H1 (cell line): ENCODE measurements at regions not wholly inside any gene's neighbourhood (a gene's known extent, or its start where the extent isn't known, plus 50 kb on each side); places are given as distances from the start of the nearest gene placed in this dataset.

Experiments
- CTCF ChIA-PET: fragments of 300-600 bp; sonication (Branson Sonifier 250); formaldehyde crosslinking; loops from one replicate; lab custom pipeline; 2021; ENCODE audit not compliant: partially characterized antibody; lab: Charles Lee
- POLR2A ChIA-PET: fragments of 300-600 bp; sonication (Branson Sonifier 250); formaldehyde crosslinking; loops from one replicate; lab custom pipeline; 2021; ENCODE audit warnings: inconsistent platforms; ENCODE audit not compliant: partially characterized antibody; lab: Charles Lee
- DNase-seq, 2 experiments: peaks; one replicate each; pipeline versions ENCODE4 v3.0.0 to v3.0.0-alpha.2; 2010 to 2022; ENCODE audit warnings: low spot score in 2 of 2, low read depth in 1 of 2, mixed read lengths in 1 of 2
- FAIRE-seq: peaks from 2 replicates; lab custom pipeline; 2011; peaks lifted over from hg19 to GRCh38; lab: Jason Lieb, UNC
- H2AFZ ChIP-seq: 2 replicates; pipeline ENCODE4 v1.8.1; 2012; ENCODE audit warnings: low read length, inconsistent platforms
- H2AK5ac ChIP-seq: 2 replicates; pipeline ENCODE4 v1.6.1; 2013; ENCODE audit warnings: low read depth, low read length
- H2BK120ac ChIP-seq: replicated peaks from 2 replicates; pipeline ENCODE3; 2013; ENCODE audit warnings: low read depth, low read length, inconsistent platforms
- H2BK12ac ChIP-seq: 2 replicates; pipeline ENCODE4 v1.6.1; 2013; ENCODE audit warnings: low read depth, low read length
- H2BK15ac ChIP-seq: 2 replicates; pipeline ENCODE4 v1.6.1; 2013; ENCODE audit warnings: low read length
- H2BK20ac ChIP-seq: 2 replicates; pipeline ENCODE4 v1.6.1; 2013; ENCODE audit warnings: low read length
- H2BK5ac ChIP-seq: 2 replicates; pipeline ENCODE4 v1.6.1; 2013; ENCODE audit warnings: low read depth, low read length
- H3K14ac ChIP-seq: 2 replicates; pipeline ENCODE4 v1.6.1; 2013; ENCODE audit warnings: inconsistent platforms; ENCODE audit not compliant: insufficient read length
- H3K18ac ChIP-seq: 2 replicates; pipeline ENCODE4 v1.6.1; 2013; ENCODE audit warnings: low read length; ENCODE audit errors: extremely low read depth
- H3K23ac ChIP-seq: 2 replicates; pipeline ENCODE4 v1.6.1; 2013; ENCODE audit warnings: inconsistent platforms; ENCODE audit not compliant: insufficient read length
- H3K23me2 ChIP-seq: 2 replicates; pipeline ENCODE4 v1.6.1; 2013; ENCODE audit warnings: low read depth, low read length
- H3K27ac ChIP-seq: 2 replicates; pipeline ENCODE4 v1.6.1; 2011; ENCODE audit warnings: low read depth, low read length, inconsistent platforms
- H3K27me3 ChIP-seq, 4 experiments: replicated peaks in 1 of 4; 1 replicate in 1 of 4; 2 replicates in 3 of 4; pipeline versions ENCODE4 v1.6.1 to v1.8.1; 2011 to 2013; ENCODE audit warnings: low read length in 3 of 4, mild to moderate bottlenecking in 3 of 4, inconsistent platforms in 2 of 4, mixed read lengths in 2 of 4, moderate library complexity in 1 of 4; ENCODE audit not compliant: control insufficient read depth in 3 of 4, insufficient read depth in 3 of 4; ENCODE audit errors: extremely low read depth in 1 of 4
- H3K36me3 ChIP-seq, 4 experiments: 2 replicates each; pipeline versions ENCODE4 v1.6.1 to v1.8.1; 2011 to 2013; ENCODE audit warnings: mild to moderate bottlenecking in 4 of 4, low read length in 3 of 4, moderate library complexity in 2 of 4, control low read depth in 1 of 4, inconsistent platforms in 1 of 4; ENCODE audit not compliant: insufficient read depth in 4 of 4, control insufficient read depth in 2 of 4
- H3K4ac ChIP-seq: replicated peaks from 2 replicates; pipeline ENCODE3; 2013; ENCODE audit warnings: low read length, low read depth, mixed read lengths, inconsistent platforms; ENCODE audit not compliant: insufficient read length
- H3K4me1 ChIP-seq, 4 experiments: replicated peaks in 1 of 4; 1 replicate in 1 of 4; 2 replicates in 3 of 4; pipeline versions ENCODE4 v1.6.1 to v1.8.1; 2011 to 2013; ENCODE audit warnings: low read length in 3 of 4, inconsistent platforms in 2 of 4, mixed read lengths in 1 of 4; ENCODE audit not compliant: insufficient read depth in 4 of 4, control insufficient read depth in 3 of 4
- H3K4me2 ChIP-seq, 2 experiments: 2 replicates each; pipeline versions ENCODE4 v1.6.1 to v1.8.1; 2011 to 2013; ENCODE audit warnings: low read depth in 2 of 2, low read length in 2 of 2, control low read depth in 1 of 2, inconsistent platforms in 1 of 2, mild to moderate bottlenecking in 1 of 2; ENCODE audit not compliant: insufficient read depth in 1 of 2
- H3K4me3 ChIP-seq, 4 experiments: fragments of 200-600, 300-600 bp in 1 of 4; sonication (generic), shearing (Covaris generic), sonication (Bioruptor Twin) in 1 of 4; 2 replicates each; pipeline versions ENCODE4 v1.5.1 to v1.8.1; 2011 to 2016; ENCODE audit warnings: low read length in 4 of 4, low read depth in 3 of 4, control low read depth in 2 of 4, inconsistent platforms in 2 of 4, mild to moderate bottlenecking in 2 of 4, mixed read lengths in 1 of 4, moderate library complexity in 1 of 4; ENCODE audit not compliant: insufficient read depth in 2 of 4; ENCODE audit errors: extremely low read depth in 1 of 4
- H3K56ac ChIP-seq: replicated peaks from 2 replicates; pipeline ENCODE3; 2013; ENCODE audit warnings: low read depth, mild to moderate bottlenecking, mixed read lengths, low read length, inconsistent platforms; ENCODE audit not compliant: insufficient read length
- H3K79me1 ChIP-seq: 2 replicates; pipeline ENCODE4 v1.6.1; 2013; ENCODE audit warnings: low read depth, low read length, control low read depth
- H3K79me2 ChIP-seq, 2 experiments: 2 replicates each; pipeline versions ENCODE4 v1.6.1 to v1.8.1; 2012 to 2013; ENCODE audit warnings: low read length in 2 of 2, mild to moderate bottlenecking in 2 of 2, inconsistent platforms in 1 of 2; ENCODE audit not compliant: insufficient read depth in 2 of 2, control insufficient read depth in 1 of 2
- H3K9ac ChIP-seq, 4 experiments: replicated peaks in 1 of 4; 1 replicate in 1 of 4; 2 replicates in 3 of 4; pipeline versions ENCODE4 v1.6.1 to v1.8.1; 2011 to 2013; ENCODE audit warnings: low read depth in 3 of 4, low read length in 3 of 4, control low read depth in 2 of 4, mild to moderate bottlenecking in 2 of 4, moderate library complexity in 2 of 4, inconsistent platforms in 1 of 4; ENCODE audit errors: extremely low read depth in 1 of 4
- H3K9me3 ChIP-seq, 2 experiments: 2 replicates each; pipeline versions ENCODE4 v1.6.1 to v1.8.1; 2012 to 2013; ENCODE audit warnings: mild to moderate bottlenecking in 2 of 2, moderate library complexity in 2 of 2, control low read depth in 1 of 2, inconsistent platforms in 1 of 2, low read depth in 1 of 2, low read length in 1 of 2, mixed read lengths in 1 of 2; ENCODE audit not compliant: insufficient read depth in 2 of 2
- H4K20me1 ChIP-seq, 2 experiments: replicated peaks in 1 of 2; 2 replicates each; pipeline versions ENCODE3 to v1.8.1; 2011 to 2013; ENCODE audit warnings: inconsistent platforms in 2 of 2, low read length in 2 of 2, mild to moderate bottlenecking in 1 of 2; ENCODE audit not compliant: insufficient read depth in 2 of 2, control insufficient read depth in 1 of 2
- H4K5ac ChIP-seq: 2 replicates; pipeline ENCODE4 v1.6.1; 2013; ENCODE audit warnings: low read length, low read depth, mixed read lengths, inconsistent platforms; ENCODE audit not compliant: insufficient read length
- H4K8ac ChIP-seq: 2 replicates; pipeline ENCODE4 v1.8.0; 2013; ENCODE audit warnings: mild to moderate bottlenecking, moderate library complexity, low read length, inconsistent platforms; ENCODE audit not compliant: insufficient read depth; ENCODE audit errors: extremely low read depth
- H4K91ac ChIP-seq: replicated peaks from 2 replicates; pipeline ENCODE3; 2013; ENCODE audit warnings: low read length, mixed read lengths, inconsistent platforms; ENCODE audit not compliant: insufficient read length
- ASH2L ChIP-seq: fragments of 200-600, 300-600 bp; sonication (generic); IDR thresholded peaks from one replicate; pipeline ENCODE4 v1.7.1; 2017; ENCODE audit warnings: low read length
- BACH1 ChIP-seq: IDR thresholded peaks from 2 replicates; pipeline ENCODE4 v1.6.1; 2012; ENCODE audit warnings: low read length, improper control_type of control experiment
- CBX5 ChIP-seq: fragments of 300-800, 300-1000 bp; sonication (generic); IDR thresholded peaks from 2 replicates; pipeline ENCODE4 v1.7.1; 2016; ENCODE audit warnings: antibody characterized with exemption, low read length, low read depth
- EZH2 ChIP-seq: fragments of 200-600 bp; sonication (generic); IDR thresholded peaks from 2 replicates; pipeline ENCODE4 v1.7.1; 2012; ENCODE audit warnings: low read depth, mild to moderate bottlenecking, moderate library complexity, low read length, inconsistent platforms; ENCODE audit not compliant: severe bottlenecking
- KDM1A ChIP-seq: fragments of 200-600, 300-600 bp; sonication (generic); IDR thresholded peaks from 2 replicates; pipeline ENCODE4 v1.7.1; 2016; ENCODE audit warnings: mild to moderate bottlenecking, low read length, borderline replicate concordance
- KDM5A ChIP-seq: fragments of 200-600 bp; IDR thresholded peaks from 2 replicates; pipeline ENCODE4 v1.7.1; 2012; ENCODE audit warnings: mild to moderate bottlenecking, low read length, inconsistent platforms, mixed read lengths
- NANOG ChIP-seq: IDR thresholded peaks from 2 replicates; pipeline ENCODE4 v1.6.1; 2011; ENCODE audit warnings: low read length, low read depth, mild to moderate bottlenecking, inconsistent platforms; ENCODE audit not compliant: insufficient read depth, poor library complexity, severe bottlenecking
- RNF2 ChIP-seq: fragments of 200-900, 300-1000 bp; sonication (generic); IDR thresholded peaks from 2 replicates; pipeline ENCODE4 v1.7.1; 2016; ENCODE audit warnings: borderline replicate concordance, low read depth, mild to moderate bottlenecking, antibody characterized with exemption, low read length; ENCODE audit not compliant: poor library complexity, severe bottlenecking; ENCODE audit errors: missing control alignments
- SIRT6 ChIP-seq: IDR thresholded peaks from one replicate; pipeline ENCODE4 v1.7.1; 2012; ENCODE audit warnings: low read length, inconsistent platforms
- SIX5 ChIP-seq: IDR thresholded peaks from 2 replicates; pipeline ENCODE4 v1.6.1; 2011; ENCODE audit warnings: mild to moderate bottlenecking, low read depth, low read length
- SP4 ChIP-seq: IDR thresholded peaks from 2 replicates; pipeline ENCODE4 v1.6.1; 2012; ENCODE audit warnings: low read length, inconsistent platforms
- SRF ChIP-seq: IDR thresholded peaks from 2 replicates; pipeline ENCODE4 v1.6.1; 2011; ENCODE audit warnings: mild to moderate bottlenecking, low read depth, low read length, moderate library complexity
- YY1 ChIP-seq: IDR thresholded peaks from 2 replicates; pipeline ENCODE4 v1.6.1; 2011; ENCODE audit warnings: low read depth, mild to moderate bottlenecking, low read length
- WGBS, 2 experiments: shearing (Covaris generic) in 1 of 2; methylation state at CpG; one replicate each; pipeline versions ENCODE4 v1.1.6 to v1.1.7; 2013 to 2015; ENCODE audit warnings: low lambda C conversion rate in 2 of 2, mixed read lengths in 2 of 2, inconsistent platforms in 1 of 2, low coverage in 1 of 2, missing lambda C conversion rate in 1 of 2; ENCODE audit not compliant: insufficient replicate concordance in 2 of 2, insufficient coverage in 1 of 2, insufficient read length in 1 of 2; ENCODE audit errors: extremely low coverage in 1 of 2, missing lambda C conversion rate in 1 of 2; 5-methylcytosine and 5-hydroxymethylcytosine counted together
- TF ChIP-seq, protein P1 (sequence below): IDR thresholded peaks from 2 replicates; pipeline ENCODE4 v1.6.1; 2012; ENCODE audit warnings: low read length, inconsistent platforms

GRCh38 chr1:94640125-94640524 is 98.6 kb upstream of the F3 start:
- no peak overlapping the region for H2AFZ ChIP-seq
- FAIRE-seq (no peak), DNase-seq (no peak)
- H4K20me1 ChIP-seq: no peaks in the 10 kb centered on the region
- H3K14ac ChIP-seq: no peak overlapping the region
- H3K23ac ChIP-seq: no peak overlapping the region
- no peaks in the 10 kb centered on the region for H3K9me3 ChIP-seq
- no peaks in the 10 kb centered on the region for H3K79me1 ChIP-seq
- 98% methylated on average over 2 of the region's 2 CpGs; no CpG with 5 or more reads in 1 of the 2 experiments for WGBS, 2 experiments
- no peak overlapping the region for H2BK12ac ChIP-seq
- TF ChIP-seq KDM1A: no peak
- TF ChIP-seq EZH2: no peak
- no peak for TF ChIP-seq BACH1
- no peak for TF ChIP-seq SIX5
- no peak for TF ChIP-seq ASH2L
- TF ChIP-seq, protein P1, sequence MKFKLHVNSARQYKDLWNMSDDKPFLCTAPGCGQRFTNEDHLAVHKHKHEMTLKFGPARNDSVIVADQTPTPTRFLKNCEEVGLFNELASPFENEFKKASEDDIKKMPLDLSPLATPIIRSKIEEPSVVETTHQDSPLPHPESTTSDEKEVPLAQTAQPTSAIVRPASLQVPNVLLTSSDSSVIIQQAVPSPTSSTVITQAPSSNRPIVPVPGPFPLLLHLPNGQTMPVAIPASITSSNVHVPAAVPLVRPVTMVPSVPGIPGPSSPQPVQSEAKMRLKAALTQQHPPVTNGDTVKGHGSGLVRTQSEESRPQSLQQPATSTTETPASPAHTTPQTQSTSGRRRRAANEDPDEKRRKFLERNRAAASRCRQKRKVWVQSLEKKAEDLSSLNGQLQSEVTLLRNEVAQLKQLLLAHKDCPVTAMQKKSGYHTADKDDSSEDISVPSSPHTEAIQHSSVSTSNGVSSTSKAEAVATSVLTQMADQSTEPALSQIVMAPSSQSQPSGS: no peak
- TF ChIP-seq SP4: no peak
- TF ChIP-seq YY1: no peak
- no peak for TF ChIP-seq RNF2
- no peak for TF ChIP-seq NANOG
- no peak for TF ChIP-seq CBX5
- no peak for TF ChIP-seq KDM5A
- no peak for TF ChIP-seq SIRT6
- TF ChIP-seq SRF: no peak
- no peak overlapping the region for H4K91ac ChIP-seq
- H3K4me2 ChIP-seq: no peak overlapping the region
- no peak overlapping the region for H2BK20ac ChIP-seq
- H3K56ac ChIP-seq: no peak overlapping the region
- ChIA-PET POLR2A (no interaction called here), CTCF (interaction anchor here (0.9 kb wide), 1 partner anchor 14 kb away, joined by 3 read pairs; no protein-coding TSS in a partner anchor)
- no peaks in the 10 kb centered on the region for H3K36me3 ChIP-seq
- no peaks in the 10 kb centered on the region for H3K23me2 ChIP-seq
- no peak overlapping the region for H3K9ac ChIP-seq
- no peaks in the 10 kb centered on the region for H3K79me2 ChIP-seq
- H4K5ac ChIP-seq: no peak overlapping the region
- H3K4ac ChIP-seq: no peak overlapping the region
- H2BK120ac ChIP-seq: no peak overlapping the region
- H3K18ac ChIP-seq: no peak overlapping the region
- no peak overlapping the region for H2BK5ac ChIP-seq
- H3K4me3 ChIP-seq: no peak overlapping the region
- peaks cover 0 to 6% (median 1%) of the 10 kb centered on the region in 4 experiments; a peak in 2 of 7 replicates for H3K4me1 ChIP-seq
- no peak overlapping the region for H2BK15ac ChIP-seq
- no peak overlapping the region for H2AK5ac ChIP-seq
- no peak overlapping the region for H4K8ac ChIP-seq
- H3K27ac ChIP-seq: no peak overlapping the region
- no peaks in the 10 kb centered on the region for H3K27me3 ChIP-seq
